Activated CD4-positive, alpha-beta T cell treated with anti-CD3 and anti-CD28 coated beads, Interleukin-10, Interleukin-2, amounts not matched to agents 100 ng/mL and 50 ng/mL, durations not matched to agents 16 hours and 8 hours (primary cell): ENCODE measurements at regions not wholly inside any gene's neighbourhood (a gene's known extent, or its start where the extent isn't known, plus 50 kb on each side); places are given as distances from the start of the nearest gene placed in this dataset.

Experiments used
- DNase-seq: peaks from one replicate; pipeline ENCODE4 v3.0.0-alpha.2; 2020

DNA sequence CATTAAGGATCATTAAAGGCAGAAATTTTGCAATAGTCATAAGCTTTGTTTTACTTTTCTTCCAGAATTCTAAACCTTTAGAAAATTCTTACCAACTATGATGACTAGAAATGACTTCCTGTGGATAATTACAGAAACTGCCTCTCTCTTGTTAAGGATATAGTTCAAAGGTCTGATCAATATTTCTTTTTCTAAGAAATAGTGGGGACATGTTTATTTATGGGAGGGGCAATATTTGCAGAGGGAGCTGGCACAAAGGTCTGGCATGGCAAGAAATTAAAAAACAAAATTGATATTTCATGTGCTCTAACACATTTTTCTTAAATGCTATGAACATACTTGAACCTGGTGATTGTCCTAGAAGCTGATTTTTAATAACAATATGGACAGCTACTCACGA lies 448.9 kb downstream of the KCTD8 start:
- DNase-seq: no peak

DNA sequence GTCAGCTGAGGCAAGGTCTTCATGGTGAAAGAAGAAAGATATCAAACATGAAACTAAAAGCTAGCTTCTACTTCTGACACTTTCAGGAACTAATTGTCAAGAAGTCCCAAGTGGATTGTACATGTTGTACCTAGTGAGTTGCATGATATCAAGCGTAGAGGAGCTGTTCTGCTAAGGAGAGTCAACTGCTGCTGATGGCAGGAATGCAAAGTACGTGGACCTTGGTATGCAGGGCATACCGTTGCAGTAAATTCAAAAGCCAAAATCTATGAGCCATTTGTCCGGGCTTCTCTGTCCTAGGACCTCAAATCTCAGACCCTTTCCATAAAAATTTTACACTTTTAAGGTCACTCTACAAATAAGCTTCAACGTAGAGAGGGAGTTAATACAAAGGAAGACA lies 446.2 kb downstream of the KCTD8 start:
- no peak for DNase-seq

DNA sequence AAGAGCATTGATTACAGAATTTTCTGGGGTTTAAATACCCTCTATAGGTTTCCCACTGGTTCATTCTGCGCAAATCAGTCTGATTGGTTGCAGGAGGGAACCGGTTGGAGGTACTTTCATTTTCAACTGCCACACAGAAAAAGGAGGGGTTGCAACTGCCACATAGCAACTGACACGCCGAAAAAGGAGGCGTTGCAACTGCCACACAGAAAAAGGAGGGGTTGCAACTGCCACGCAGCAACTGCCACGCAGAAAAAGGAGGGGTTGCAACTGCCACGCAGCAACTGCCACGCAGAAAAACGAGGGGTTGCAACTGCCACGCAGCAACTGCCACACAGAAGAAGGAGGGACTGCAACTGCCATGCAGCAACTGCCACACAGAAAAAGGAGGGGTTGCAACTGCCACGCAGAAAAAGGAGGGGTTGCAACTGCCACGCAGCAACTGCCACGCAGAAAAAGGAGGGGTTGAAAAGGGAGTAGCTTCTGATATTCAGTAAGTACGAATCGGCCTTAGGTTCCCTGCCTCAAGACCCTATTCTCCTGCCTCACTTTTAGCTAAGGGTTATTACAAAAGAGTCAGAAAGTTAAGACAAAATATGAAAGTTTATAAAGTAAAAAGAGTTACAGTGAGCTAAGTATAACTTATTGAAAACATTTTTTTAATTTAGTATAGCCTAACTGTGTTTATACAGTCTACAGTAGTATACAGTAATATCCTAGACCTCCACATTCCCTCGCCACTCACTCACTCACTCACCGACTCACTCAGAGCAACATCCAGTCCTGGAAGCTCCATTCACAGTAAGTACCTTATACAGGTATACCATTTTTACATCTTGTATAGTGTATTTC lies 431.8 kb downstream of the KCTD8 start:
- no peak for DNase-seq

DNA sequence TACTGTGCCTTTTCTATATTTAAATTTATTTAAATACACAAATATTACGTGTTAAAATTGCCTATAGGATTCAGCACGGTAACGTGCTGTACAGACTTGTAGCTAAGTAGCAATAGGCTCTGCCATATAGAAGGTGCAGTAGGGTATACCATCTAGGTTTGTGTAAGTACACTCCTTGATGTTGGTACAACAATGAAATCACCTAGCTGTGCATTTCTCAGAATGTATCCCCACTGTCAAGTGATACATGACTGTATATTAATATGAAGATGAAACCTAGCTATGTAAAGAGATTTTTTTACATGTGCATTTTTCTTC lies 431.2 kb downstream of the KCTD8 start:
- no peak for DNase-seq

DNA sequence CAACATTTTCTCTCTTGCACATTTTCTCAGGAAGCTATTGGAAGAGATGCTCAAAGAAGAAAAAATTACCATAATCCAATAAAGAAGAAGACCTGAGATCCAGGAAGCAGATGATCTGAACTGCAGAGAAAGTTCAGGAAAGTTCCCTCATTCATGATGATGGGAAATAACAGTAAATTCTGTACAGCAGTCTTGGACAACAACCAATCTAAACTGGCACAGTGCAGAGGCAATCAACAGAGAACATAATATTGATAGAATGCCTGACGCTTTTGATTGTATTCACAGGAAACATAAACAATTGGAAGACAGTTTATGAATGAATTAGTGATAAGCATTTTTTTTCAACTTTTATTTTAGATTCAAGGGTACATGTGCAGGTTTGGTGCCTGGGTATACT lies 428.9 kb downstream of the KCTD8 start:
- no peak for DNase-seq

DNA sequence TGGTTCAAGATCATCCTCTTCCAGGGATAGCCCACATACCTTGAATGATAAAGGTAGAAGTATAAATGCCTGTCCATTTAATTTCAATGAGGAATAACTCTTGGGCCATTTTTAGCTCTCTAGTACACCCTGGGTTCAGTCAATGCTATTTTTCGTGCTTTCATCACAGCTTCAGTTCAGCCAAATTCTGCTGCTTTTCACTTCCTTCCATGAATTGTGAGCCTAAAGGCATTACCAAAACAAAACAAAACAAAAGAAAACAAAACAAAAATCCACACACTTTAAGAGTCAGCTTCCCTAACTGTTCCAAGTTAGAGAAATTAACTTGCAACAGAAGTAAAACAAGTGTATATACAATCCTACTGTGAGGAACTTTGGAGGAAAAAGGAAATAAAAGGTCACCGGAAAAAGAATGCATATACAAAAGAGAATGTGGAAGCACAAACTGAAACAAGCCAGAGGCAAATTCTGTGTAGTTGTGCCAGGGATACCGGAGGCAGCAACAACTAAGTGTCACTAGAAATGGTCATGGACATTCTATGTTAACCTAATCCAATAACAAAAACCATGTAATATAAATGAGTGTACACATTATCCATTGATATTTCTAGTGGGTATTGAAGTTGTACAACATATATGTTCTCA lies 423.1 kb downstream of the KCTD8 start:
- DNase-seq: no peak

DNA sequence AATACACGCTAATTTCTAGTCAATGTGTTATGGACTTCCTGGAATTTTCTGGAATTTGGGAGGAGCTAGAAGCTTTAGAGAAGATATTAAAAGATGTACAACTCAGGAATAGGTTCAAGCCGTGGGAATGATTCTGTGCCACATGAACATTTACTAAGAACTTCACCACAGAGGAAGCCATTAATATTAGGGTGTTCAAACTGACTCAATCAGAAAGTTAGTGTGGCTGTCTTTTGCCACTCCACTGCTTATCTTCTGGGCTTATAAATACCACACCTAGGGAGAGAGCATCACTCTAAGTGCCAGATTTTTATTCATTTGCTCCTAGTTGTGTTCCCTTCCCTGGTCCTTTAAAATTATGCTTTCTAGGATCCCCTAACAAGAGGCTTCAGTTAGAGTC lies 409.8 kb downstream of the KCTD8 start:
- no peak for DNase-seq

DNA sequence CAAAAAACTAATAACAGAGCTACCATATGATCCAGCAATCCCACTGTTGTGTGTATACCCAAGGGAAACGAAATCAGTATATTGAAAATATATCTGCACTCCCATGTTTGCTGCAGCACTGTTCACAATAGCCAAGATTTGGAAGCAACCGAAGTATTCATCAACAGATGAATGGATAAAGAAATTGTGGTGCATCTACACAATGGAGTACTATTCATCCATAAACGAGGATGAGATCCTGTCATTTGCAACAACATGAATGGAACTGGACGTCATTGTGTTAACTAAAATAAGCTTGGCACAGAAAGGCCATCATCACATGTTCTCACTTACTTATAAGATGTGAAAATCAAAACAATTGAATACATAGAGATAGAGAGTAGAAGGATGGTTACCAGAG lies 402.1 kb downstream of the KCTD8 start:
- no peak for DNase-seq

DNA sequence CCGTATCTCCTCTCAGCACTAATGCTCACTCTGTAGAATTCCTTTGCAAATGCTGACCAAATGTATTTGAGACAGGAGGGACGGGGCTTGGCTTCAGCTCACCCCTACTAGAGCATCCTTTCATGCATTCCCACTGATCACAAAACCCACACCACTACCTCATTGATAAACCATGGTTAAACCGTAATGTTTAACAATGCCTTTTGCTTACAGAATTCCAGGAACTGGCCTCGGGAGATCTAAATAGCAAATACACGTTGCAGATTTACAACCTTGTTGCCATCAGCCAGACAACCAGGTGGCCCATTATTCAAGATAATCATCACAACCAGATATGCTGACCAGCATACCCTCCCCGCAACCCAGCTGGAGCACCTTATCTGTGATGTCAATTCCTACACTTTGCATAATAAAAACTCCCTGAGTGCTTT lies 391.9 kb downstream of the KCTD8 start:
- no peak for DNase-seq

DNA sequence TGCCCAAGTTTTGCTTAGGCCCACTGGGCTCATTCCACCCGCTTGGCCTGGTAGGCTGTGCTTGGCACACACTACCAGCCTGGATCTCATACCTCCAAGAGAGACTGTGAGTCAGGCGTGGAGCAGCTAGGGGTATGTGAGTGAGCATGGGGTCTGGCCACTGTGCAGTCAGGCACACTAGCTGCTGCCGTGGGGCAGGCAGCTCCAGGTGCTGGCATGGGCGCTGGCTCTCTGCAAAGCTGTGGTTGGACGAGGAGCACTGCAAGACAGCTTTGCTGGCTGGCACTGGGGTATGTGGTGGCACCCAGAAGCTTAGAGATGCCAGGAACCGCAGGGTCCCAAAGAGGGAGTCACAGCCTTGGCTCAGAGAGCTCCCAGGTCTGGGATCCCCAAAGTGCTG lies 377.8 kb downstream of the KCTD8 start:
- DNase-seq: no peak

DNA sequence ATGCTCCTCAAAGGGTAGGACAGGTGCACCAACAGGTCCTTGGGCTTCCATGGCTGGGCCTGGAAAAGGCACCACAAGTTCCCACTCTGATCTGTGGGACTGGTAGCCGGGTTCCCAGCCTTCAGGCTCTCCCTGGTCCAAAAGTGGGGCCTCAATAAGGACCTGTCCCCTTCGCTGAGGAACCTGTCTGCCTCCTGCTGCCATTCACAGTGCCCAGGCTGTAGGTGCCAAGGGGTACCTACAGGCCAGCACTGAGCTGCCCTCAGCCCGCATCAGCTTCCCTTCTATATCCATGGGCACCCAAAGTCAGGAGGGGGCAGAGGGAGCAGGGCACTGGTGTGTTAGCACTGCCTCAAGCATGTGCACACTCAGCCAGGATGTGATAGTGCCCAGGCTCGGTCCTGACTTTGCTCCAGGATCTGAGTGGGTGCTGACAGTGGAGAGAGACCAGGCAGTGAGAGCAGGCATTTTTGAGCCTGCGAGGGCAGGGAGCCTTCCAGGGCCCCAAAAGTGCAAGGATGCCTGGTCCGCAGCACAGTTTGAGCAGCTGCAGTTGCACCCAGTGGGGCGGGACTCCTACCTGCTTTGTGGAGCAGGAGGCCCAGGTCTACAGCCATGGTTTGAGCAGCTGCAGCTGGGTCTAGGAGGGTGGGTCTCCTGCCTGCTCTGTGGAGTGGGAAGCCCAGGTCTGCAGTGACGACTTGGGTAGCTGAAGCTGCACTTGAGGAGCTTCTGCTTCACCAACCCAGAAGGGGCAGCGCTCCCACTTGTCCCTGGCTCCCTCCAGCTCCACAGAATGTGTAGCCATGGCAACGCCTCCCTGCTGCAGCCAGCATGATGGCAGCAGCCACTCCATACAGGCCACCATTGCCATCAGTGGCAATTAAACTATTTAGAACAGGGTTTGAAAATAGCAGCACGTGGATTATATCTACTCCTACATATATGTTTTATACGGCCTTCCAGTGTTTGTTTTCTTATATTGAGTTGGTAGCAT lies 376.4 kb downstream of the KCTD8 start:
- no peak for DNase-seq

DNA sequence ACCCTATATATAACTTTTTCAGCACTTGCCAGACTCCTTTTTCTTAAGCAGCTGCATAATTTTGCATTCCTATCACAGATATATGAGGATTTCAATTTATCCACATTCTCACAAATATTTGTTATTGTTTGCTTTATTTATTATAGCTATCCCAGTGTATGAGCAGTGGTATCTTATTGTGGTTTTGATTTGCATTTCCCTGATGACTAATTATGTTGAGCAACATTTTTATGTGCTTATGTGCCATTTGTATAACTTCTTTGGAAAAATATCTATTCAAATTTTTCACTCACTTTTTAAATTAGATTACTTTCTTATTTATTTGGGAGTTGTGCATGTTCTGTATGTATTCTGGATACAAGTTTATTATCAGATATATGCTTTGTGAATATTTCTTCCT lies 361.9 kb downstream of the KCTD8 start:
- DNase-seq: no peak

DNA sequence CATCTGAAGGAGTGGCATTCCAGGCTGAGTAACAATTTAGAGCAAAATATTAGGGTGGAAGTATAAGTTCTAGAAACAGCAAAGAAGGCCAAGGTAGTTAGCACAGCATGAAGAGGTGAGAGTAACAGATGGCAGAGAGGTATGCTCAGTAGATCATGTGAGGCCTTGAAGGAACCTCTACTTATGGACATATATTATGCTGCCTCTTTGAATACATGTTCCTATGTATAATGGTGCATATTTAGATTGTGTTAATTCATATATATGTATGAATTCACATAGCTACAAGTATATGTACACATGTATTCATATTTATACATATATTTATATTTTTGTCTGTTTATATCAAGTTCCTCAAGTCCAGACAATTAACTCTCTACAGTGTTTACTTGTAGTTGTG lies 355.2 kb downstream of the KCTD8 start:
- no peak for DNase-seq

DNA sequence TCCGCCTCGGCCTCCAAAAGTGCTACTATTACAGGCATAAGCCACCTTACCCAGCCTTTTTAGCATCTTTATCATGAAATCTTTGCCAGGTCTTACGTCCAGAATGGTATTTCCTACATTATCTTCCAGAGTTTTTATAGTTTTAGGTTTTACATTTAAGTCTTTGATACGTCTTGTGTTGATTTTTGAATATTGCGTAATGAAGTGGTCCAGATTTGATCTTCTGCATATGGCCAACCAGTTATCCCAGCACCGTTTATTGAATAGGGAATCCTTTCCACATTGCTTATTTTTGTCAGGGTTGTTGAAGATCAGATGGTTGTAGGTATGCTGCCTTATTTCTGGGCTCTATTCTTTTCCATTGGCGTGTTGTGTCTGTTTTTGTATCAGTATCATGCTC lies 349.6 kb downstream of the KCTD8 start:
- DNase-seq: no peak

DNA sequence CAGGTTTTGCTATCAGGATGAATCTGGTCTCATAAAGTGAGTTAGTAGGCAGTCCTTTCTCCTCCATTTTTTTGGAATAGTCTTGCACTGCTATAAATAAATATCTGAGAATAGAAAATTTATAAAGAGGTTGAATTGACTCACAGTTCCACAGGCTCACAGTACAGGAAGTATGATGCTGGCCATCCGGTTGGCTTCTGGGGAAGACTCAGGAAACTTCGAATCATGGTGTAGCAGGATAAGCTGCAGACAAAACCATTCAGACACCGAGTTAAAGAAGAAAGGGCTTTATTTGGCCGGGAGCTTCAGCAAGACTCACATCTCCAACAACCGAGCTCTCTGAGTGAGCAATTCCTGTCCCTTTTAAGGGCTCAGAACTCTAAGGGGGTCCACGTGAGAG lies 348.2 kb downstream of the KCTD8 start:
- DNase-seq: no peak

DNA sequence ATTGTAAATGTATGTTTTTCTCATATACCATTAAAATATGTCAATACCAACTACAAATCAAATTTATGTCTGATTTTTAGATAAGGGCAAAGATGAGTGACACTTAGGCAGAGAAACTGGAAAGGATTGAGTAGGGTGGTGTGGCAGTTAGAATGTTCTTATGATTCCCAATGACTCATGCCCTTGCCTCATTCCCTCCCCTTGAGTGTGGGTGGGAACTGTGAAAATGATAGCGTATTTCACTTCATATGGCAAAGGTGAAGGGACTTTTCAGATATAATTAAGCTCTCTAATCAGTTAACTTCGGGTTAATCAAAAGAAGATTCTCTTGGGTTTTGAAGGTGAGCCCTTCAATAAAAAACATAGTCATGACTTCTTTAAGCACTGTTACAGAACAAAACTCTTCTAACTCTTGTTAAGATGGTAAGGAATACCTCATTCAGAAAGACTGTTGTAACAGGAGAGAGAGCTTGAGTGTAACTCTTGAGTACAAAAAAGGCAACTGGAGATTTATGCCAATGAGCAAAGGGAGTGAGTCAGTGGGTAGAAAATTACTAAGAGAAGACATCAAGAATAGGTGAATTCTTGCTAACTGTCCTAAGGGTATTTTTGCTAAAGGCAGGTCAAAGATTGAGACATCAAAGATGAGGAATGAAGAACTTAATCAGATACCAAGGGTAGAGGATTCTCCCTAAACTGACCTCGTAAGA lies 329.5 kb downstream of the KCTD8 start:
- no peak for DNase-seq

DNA sequence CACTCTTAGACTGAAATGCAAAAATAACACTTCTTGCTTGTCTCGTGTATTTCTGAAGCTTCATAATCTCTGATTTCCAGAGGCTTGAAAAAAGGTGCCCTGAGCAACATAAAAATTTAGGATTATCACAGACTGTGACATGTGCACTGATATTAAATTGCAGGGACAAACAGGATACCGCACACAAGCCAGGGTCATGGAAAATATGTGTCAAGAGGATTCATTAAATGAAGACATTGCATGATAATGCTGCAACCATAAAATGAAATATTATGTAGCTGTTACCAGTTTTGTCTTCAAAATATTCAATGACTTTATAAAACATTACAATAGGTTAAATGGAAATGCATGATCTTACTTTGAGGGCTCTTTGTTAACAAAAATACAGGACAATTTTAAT lies 328.0 kb downstream of the KCTD8 start:
- DNase-seq: no peak

DNA sequence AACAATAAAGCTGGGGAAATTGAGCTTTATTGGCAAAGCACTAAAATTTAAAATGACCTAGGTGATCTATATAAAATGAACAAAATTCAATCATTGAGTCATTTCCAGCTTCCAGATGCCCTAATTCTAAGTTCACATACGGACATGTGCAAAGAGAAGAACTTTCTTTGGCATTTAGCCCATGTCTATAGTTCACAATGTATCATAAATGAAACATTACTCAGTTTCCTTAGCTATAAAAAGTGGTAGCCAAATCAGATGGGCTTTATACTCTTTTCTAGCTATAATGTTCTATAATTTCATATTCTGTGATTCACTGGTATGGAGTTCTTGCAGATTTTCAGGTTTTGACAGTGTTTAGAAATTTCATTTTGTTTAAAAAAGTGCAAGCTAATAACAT lies 327.4 kb downstream of the KCTD8 start:
- DNase-seq: no peak
